ENCODE measurements at regions not wholly inside any gene's neighbourhood (a gene's known extent, or its start where the extent isn't known, plus 50 kb on each side); places are given as distances from the start of the nearest gene placed in this dataset.

GRCh38 chr9:109708451-109708945, 71.5 kb upstream of the PALM2AKAP2 start:
- TF ChIP-seq CTCF (IDR thresholded peaks at IDR 0.05) (no peak), POLR2A (IDR thresholded peaks at IDR 0.05) (no peak)
